Tibial nerve (tissue), 4 donors: ENCODE measurements at regions not wholly inside any gene's neighbourhood (a gene's known extent, or its start where the extent isn't known, plus 50 kb on each side); places are given as distances from the start of the nearest gene placed in this dataset.

ENCODE experiments used
- DNase-seq, 2 donors: peaks; one replicate each; pipeline ENCODE4 v3.0.0-alpha.2; 2019; ENCODE audit warnings: low spot score in 2 of 2
- H3K27ac ChIP-seq, 4 donors: fragments of 200-600 bp; sonication (generic) in 3 of 4; one replicate each; pipeline ENCODE4 v1.5.1; 2017 to 2019; ENCODE audit warnings: mild to moderate bottlenecking in 1 of 4
- H3K27me3 ChIP-seq, 2 donors: fragments of 200-600 bp; sonication (generic) in 1 of 2; one replicate each; pipeline versions ENCODE4 v1.5.1 to v1.6.0; 2017 to 2019
- H3K36me3 ChIP-seq, 3 donors: fragments of 200-600 bp; sonication (generic); one replicate each; pipeline ENCODE4 v1.5.1; 2018 to 2019
- H3K4me1 ChIP-seq, 4 donors: fragments of 200-600 bp; sonication (generic) in 3 of 4; one replicate each; pipeline ENCODE4 v1.5.1; 2017 to 2019
- H3K4me3 ChIP-seq, 4 donors: fragments of 200-600 bp; sonication (generic) in 3 of 4; one replicate each; pipeline ENCODE4 v1.5.1; 2017 to 2019; ENCODE audit warnings: mild to moderate bottlenecking in 1 of 4, moderate library complexity in 1 of 4
- H3K9me3 ChIP-seq, 4 donors: fragments of 200-600 bp; sonication (generic) in 3 of 4; one replicate each; pipeline ENCODE4 v1.5.1; 2017 to 2019
- EP300 ChIP-seq, 2 donors: sonication (generic); formaldehyde crosslinking; IDR thresholded peaks; one replicate each; pipeline ENCODE4 v1.6.1; 2017; ENCODE audit warnings: antibody characterized with exemption in 2 of 2, mild to moderate bottlenecking in 1 of 2
- POLR2A ChIP-seq, 2 donors: fragments of 450-650 bp; IDR thresholded peaks; one replicate each; pipeline ENCODE4 v1.6.1; 2017; ENCODE audit warnings: antibody characterized with exemption in 2 of 2, mild to moderate bottlenecking in 2 of 2, moderate library complexity in 2 of 2
- WGBS, 2 donors: methylation state at CpG; one replicate each; pipeline ENCODE4 v1.1.5; 2018; 5-methylcytosine and 5-hydroxymethylcytosine counted together
- TF ChIP-seq, protein P1 (sequence below), 5 experiments: fragments of 200-600 bp in 3 of 5; fragments of 450-650 bp in 2 of 5; sonication (generic) in 3 of 5; IDR thresholded peaks; one replicate each; pipeline ENCODE4 v1.5.1; 2016 to 2019; ENCODE audit warnings: antibody characterized with exemption in 5 of 5, mild to moderate bottlenecking in 3 of 5, moderate library complexity in 2 of 5

DNA sequence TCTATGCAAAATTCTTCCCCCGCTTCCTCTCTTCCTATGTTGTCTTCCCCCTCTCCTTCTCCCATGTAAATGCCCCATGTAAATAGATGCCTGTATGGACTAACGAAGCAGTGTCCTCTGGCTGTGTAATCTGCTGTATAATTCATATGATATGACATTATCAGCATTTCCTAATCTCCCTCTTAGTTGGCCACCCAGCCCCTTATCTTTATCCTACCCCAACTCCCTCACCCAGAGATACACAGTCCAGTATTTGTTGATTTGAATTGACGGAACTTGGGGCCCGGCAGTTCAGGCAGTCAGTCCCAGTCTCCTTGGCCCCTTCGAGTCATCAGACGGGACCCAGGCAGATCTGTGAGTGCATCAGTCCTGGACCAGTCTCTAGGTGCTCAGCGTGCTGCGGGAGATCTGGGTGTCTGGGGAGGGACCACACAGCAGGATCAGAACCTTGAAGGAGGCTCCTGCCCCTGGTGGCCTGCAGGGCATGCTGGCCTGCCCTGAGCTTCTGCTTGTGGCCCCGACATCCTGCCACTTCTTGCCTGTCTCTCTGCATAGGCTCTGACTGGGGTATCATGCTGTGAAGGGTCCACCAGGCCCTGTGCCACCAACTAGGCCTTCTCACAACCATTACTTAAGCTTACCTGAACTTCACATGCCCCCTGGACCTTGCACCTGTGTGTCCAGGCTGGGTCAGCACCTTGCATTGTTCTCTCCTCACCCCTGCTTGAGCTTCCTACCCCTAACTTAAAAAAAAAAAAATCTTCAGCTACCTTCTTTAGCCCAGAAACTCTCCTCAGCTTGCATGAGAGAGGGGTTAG, 88.1 kb upstream of the ATL2 start:
- no peak for DNase-seq
- 92 to 95% methylated on average over 9 of the region's 9 CpGs for WGBS, 2 donors
- Histone ChIP-seq H3K36me3 (no peaks in the 10 kb centered on the region), H3K4me3 (no peak overlapping the region), H3K27me3 (no peaks in the 10 kb centered on the region), H3K27ac (no peak overlapping the region), H3K4me1 (peaks cover 0 to 23% (median 0%) of the 10 kb centered on the region in 4 donors), H3K9me3 (no peaks in the 10 kb centered on the region)
- no peak for TF ChIP-seq POLR2A (IDR thresholded peaks at IDR 0.05)
- no peak for TF ChIP-seq EP300 (IDR thresholded peaks at IDR 0.05)
- TF ChIP-seq, protein P1, sequence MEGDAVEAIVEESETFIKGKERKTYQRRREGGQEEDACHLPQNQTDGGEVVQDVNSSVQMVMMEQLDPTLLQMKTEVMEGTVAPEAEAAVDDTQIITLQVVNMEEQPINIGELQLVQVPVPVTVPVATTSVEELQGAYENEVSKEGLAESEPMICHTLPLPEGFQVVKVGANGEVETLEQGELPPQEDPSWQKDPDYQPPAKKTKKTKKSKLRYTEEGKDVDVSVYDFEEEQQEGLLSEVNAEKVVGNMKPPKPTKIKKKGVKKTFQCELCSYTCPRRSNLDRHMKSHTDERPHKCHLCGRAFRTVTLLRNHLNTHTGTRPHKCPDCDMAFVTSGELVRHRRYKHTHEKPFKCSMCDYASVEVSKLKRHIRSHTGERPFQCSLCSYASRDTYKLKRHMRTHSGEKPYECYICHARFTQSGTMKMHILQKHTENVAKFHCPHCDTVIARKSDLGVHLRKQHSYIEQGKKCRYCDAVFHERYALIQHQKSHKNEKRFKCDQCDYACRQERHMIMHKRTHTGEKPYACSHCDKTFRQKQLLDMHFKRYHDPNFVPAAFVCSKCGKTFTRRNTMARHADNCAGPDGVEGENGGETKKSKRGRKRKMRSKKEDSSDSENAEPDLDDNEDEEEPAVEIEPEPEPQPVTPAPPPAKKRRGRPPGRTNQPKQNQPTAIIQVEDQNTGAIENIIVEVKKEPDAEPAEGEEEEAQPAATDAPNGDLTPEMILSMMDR (IDR thresholded peaks at IDR 0.05) = no peak

DNA sequence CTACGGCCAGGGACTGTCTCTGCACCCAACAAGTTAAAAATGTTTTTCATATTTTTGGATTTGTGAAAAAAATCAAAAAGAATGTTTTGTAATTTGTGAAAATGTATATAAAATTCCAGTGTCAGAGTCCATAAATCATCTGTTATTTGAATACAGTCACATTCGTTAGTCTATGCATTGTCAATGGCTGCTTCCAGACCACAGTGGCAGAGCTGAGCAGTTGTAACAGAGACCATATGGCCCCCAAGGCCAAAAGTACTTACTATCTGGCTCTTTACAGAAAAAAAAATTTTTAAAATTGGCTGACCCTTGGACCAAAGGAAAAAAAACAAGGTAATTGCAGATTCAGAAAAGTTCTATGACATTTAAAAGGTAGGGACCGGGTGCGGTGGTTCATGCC, 86.7 kb upstream of the ATL2 start:
- no peaks in the 10 kb centered on the region for H3K9me3 ChIP-seq
- WGBS, 2 donors = 84 to 87% methylated on average over 4 of the region's 4 CpGs

DNA sequence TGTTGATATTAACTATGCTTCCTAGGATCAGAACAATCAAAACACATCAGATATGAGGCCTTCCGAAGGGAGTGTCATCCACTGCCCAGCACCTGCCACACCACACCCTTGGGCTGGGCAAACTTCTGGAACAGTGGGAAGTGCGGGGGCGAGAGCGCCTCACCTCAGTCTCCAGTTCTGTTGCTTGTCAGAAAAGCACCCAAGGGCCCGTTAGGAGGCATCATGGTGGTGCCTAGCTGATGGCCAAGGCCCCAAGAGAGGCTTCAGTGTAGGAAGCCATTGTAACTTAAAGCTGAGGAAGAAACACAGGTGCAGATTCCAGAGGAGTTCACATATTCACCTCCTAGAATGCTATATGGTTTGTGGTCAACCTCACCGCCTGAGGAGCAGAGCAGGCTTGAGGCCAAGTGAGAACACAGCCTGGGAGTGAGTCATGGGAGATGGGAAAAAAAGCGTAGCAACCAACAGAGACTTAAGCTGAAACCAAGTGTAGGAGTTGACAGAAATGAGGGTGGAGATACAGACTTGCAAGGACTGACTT, 85.1 kb upstream of the ATL2 start:
- WGBS, 2 donors = 83 to 85% methylated on average over 7 of the region's 7 CpGs
- TF ChIP-seq EP300 (IDR thresholded peaks at IDR 0.05) (no peak), POLR2A (IDR thresholded peaks at IDR 0.05) (no peak)
- TF ChIP-seq, protein P1 (IDR thresholded peaks at IDR 0.05) = no peak
- H3K9me3 ChIP-seq = no peaks in the 10 kb centered on the region
- no peak for DNase-seq
- H3K27ac ChIP-seq = no peak overlapping the region
- H3K36me3 ChIP-seq = no peaks in the 10 kb centered on the region
- no peak overlapping the region for H3K4me3 ChIP-seq
- peaks cover 0 to 18% (median 0%) of the 10 kb centered on the region in 4 donors for H3K4me1 ChIP-seq
- H3K27me3 ChIP-seq = no peaks in the 10 kb centered on the region

More for the DNA sequence above, 86.7 kb upstream of the ATL2 start:
- H3K27me3 ChIP-seq = no peaks in the 10 kb centered on the region
- H3K36me3 ChIP-seq = no peaks in the 10 kb centered on the region
- DNase-seq = no peak
- no peak overlapping the region for H3K27ac ChIP-seq
- TF ChIP-seq EP300 (IDR thresholded peaks at IDR 0.05) = no peak
- TF ChIP-seq POLR2A (IDR thresholded peaks at IDR 0.05) = no peak
- TF ChIP-seq, protein P1 (IDR thresholded peaks at IDR 0.05) = no peak
- peaks cover 0 to 23% (median 0%) of the 10 kb centered on the region in 4 donors for H3K4me1 ChIP-seq
- H3K4me3 ChIP-seq = no peak overlapping the region

DNA sequence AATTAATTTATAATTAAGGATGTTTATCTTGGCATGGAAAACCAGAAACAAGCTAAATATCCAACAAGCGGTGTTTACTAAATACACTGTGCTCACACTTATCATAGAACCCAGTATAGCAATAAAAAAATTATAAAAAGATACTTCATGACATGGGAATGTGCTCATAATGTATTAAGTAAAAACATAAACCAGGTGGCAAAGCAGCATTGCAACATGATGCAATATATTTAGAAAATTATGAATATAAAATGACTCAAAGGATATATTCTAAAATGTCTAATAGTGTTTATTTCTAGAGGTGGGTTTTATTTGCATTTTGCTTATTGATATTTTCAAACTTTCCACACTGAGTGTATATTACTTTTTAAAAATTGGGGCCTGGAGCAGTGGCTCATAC, 84.4 kb upstream of the ATL2 start:
- no peak overlapping the region for H3K4me3 ChIP-seq
- no peak for DNase-seq
- TF ChIP-seq, protein P1 (IDR thresholded peaks at IDR 0.05) = no peak
- no peak for TF ChIP-seq EP300 (IDR thresholded peaks at IDR 0.05)
- TF ChIP-seq POLR2A (IDR thresholded peaks at IDR 0.05) = no peak
- 81 to 89% methylated on average over 1 of the region's 1 CpG for WGBS, 2 donors
- H3K36me3 ChIP-seq = no peaks in the 10 kb centered on the region
- H3K27me3 ChIP-seq = no peaks in the 10 kb centered on the region
- no peaks in the 10 kb centered on the region for H3K9me3 ChIP-seq
- no peak overlapping the region for H3K27ac ChIP-seq
- peaks cover 0 to 11% (median 0%) of the 10 kb centered on the region in 4 donors for H3K4me1 ChIP-seq

DNA sequence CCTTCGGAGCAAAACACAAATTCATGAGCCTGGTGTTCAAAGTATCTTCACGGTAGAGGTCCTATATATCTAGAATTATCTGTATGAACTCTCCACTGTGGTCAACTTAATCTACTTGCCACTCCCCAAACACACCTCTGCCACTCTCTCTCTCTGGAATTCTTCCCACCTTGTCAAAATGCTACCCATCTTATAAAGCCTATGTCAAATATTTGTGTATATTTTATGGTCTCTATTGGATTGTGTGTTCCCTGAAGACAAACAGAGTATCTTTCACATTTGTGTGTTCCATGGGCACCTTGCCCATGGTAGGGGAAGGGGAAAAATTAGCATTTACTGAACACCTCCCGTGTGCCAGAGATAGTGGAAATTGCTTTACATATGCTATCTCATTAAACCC, 83.2 kb upstream of the ATL2 start:
- H3K9me3 ChIP-seq = no peaks in the 10 kb centered on the region
- no peaks in the 10 kb centered on the region for H3K27me3 ChIP-seq
- no peaks in the 10 kb centered on the region for H3K36me3 ChIP-seq
- no peak overlapping the region for H3K4me3 ChIP-seq
- no peak overlapping the region for H3K27ac ChIP-seq
- peaks cover 0 to under 1% (median 0%) of the 10 kb centered on the region in 4 donors for H3K4me1 ChIP-seq
- WGBS, 2 donors = 85 to 95% methylated on average over 3 of the region's 3 CpGs
- TF ChIP-seq EP300 (IDR thresholded peaks at IDR 0.05) (no peak), POLR2A (IDR thresholded peaks at IDR 0.05) (no peak)
- TF ChIP-seq, protein P1 (IDR thresholded peaks at IDR 0.05) = no peak
- DNase-seq = no peak
